GM10248 (cell line): ENCODE measurements at regions not wholly inside any gene's neighbourhood (a gene's known extent, or its start where the extent isn't known, plus 50 kb on each side); places are given as distances from the start of the nearest gene placed in this dataset.

ENCODE experiments used
- CTCF ChIA-PET: fragments of 300-600 bp; sonication (Branson Sonifier 250); formaldehyde crosslinking; extraction: SDS; loops from one replicate; lab custom pipeline; 2021; ENCODE audit warnings: antibody characterized with exemption; lab: Yijun Ruan, JAX
- POLR2A ChIA-PET: fragments of 350-650 bp; sonication (Branson Sonifier 250); formaldehyde crosslinking; extraction: SDS; loops from one replicate; lab custom pipeline; 2020; ENCODE audit warnings: antibody characterized with exemption; lab: Yijun Ruan, JAX
- DNase-seq: peaks from one replicate; pipeline ENCODE4 v3.0.0; 2012; ENCODE audit errors: extremely low spot score
- TF ChIP-seq, protein P1 (sequence below): IDR thresholded peaks from 2 replicates; pipeline ENCODE4 v1.5.1; 2012; ENCODE audit warnings: mild to moderate bottlenecking, low read depth; ENCODE audit errors: extremely low read depth, missing control alignments, control extremely low read depth

- no peak for DNase-seq
- TF ChIP-seq, protein P1, sequence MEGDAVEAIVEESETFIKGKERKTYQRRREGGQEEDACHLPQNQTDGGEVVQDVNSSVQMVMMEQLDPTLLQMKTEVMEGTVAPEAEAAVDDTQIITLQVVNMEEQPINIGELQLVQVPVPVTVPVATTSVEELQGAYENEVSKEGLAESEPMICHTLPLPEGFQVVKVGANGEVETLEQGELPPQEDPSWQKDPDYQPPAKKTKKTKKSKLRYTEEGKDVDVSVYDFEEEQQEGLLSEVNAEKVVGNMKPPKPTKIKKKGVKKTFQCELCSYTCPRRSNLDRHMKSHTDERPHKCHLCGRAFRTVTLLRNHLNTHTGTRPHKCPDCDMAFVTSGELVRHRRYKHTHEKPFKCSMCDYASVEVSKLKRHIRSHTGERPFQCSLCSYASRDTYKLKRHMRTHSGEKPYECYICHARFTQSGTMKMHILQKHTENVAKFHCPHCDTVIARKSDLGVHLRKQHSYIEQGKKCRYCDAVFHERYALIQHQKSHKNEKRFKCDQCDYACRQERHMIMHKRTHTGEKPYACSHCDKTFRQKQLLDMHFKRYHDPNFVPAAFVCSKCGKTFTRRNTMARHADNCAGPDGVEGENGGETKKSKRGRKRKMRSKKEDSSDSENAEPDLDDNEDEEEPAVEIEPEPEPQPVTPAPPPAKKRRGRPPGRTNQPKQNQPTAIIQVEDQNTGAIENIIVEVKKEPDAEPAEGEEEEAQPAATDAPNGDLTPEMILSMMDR = no peak
- CTCF ChIA-PET = no interaction called here
- POLR2A ChIA-PET = no interaction called here
These were observed 495.1 kb downstream of the SETD4 start for GRCh38 chr21:35565204-35565611.

- POLR2A ChIA-PET = no interaction called here
- DNase-seq = no peak
- TF ChIP-seq, protein P1 = no peak
- CTCF ChIA-PET = no interaction called here
These were observed 496.4 kb downstream of the SETD4 start for GRCh38 chr21:35563885-35564451.

GRCh38 chr21:35562876-35563275, 497.4 kb downstream of the SETD4 start:
- DNase-seq = no peak
- CTCF ChIA-PET = interaction anchor here (1.5 kb wide), 1 partner anchor 13 kb away, joined by 4 read pairs; no protein-coding TSS in a partner anchor
- POLR2A ChIA-PET = no interaction called here
- TF ChIP-seq, protein P1 = no peak

GRCh38 chr21:35561116-35561515, 499.2 kb downstream of the SETD4 start:
- POLR2A ChIA-PET = no interaction called here
- no peak for DNase-seq
- TF ChIP-seq, protein P1 = no peak
- CTCF ChIA-PET = interaction anchor here (1.5 kb wide), 1 partner anchor 15 kb away, joined by 4 read pairs; no protein-coding TSS in a partner anchor

DNA sequence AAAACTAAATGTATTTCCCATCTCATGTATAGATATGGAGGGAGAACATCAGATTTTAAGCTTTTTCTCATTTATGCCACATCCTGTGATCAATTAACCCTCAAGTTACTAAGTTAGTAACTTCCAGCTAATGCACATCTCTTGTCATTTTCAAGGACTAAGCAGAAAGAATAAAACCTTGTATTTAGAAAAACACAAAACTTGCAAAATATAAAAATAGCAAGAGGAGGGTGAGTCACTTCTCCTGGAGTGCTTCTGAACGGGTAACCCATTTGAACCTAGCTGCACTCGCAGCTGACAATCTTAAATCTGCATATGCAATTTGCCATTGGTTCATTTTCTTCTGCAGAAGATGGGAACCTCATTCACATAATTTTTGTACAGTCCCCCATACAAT, 500.5 kb downstream of the SETD4 start:
- CTCF ChIA-PET = interaction anchor here (0.8 kb wide), 1 partner anchor 12 kb away, joined by 3 read pairs; no protein-coding TSS in a partner anchor
- DNase-seq = no peak
- POLR2A ChIA-PET = no interaction called here
- TF ChIP-seq, protein P1 = no peak

- POLR2A ChIA-PET = no interaction called here
- TF ChIP-seq, protein P1 = no peak
- no peak for DNase-seq
- CTCF ChIA-PET = no interaction called here
These were observed 501.0 kb downstream of the SETD4 start for GRCh38 chr21:35559128-35559828.
